DOHH2 (cell line): ENCODE measurements at regions not wholly inside any gene's neighbourhood (a gene's known extent, or its start where the extent isn't known, plus 50 kb on each side); places are given as distances from the start of the nearest gene placed in this dataset.

Experiments used
- CTCF ChIP-seq: fragments of 200-600 bp; sonication (generic); IDR thresholded peaks from one replicate; pipeline ENCODE4 v1.5.1; 2014; ENCODE audit warnings: antibody characterized with exemption, mild to moderate bottlenecking, low read depth, low read length; ENCODE audit not compliant: poor library complexity, severe bottlenecking
- EZH2phosphoT487 ChIP-seq: fragments of 200-600 bp; sonication (generic); IDR thresholded peaks from 2 replicates; pipeline ENCODE4 v1.6.1; 2017; ENCODE audit warnings: borderline replicate concordance, mild to moderate bottlenecking, antibody characterized with exemption, low read length, moderate library complexity, mixed read lengths

- TF ChIP-seq EZH2phosphoT487, result no peak
- no peak for TF ChIP-seq CTCF
Measured at GRCh38 chr11:95519912-95520311, 269.7 kb downstream of the FAM76B start.
